IPS-18c (cell line): ENCODE measurements at regions not wholly inside any gene's neighbourhood (a gene's known extent, or its start where the extent isn't known, plus 50 kb on each side); places are given as distances from the start of the nearest gene placed in this dataset.
A peak's percentile ranks its signal among the peaks of the same experiment; 100 is the strongest.
"Not testable (repeated sequence)": the region's sequence is repeated elsewhere in the genome, so short reads cannot be mapped to it uniquely, and the experiment has no call there.

Source experiments
- H3K4me3 ChIP-seq: 2 replicates; pipeline ENCODE4 v1.7.0; 2013; ENCODE audit warnings: low read depth, mild to moderate bottlenecking, low read length, moderate library complexity; ENCODE audit not compliant: insufficient read depth
- H3K9me3 ChIP-seq: one replicate; pipeline ENCODE4 v1.6.1; 2013; ENCODE audit warnings: mild to moderate bottlenecking, low read length, moderate library complexity; ENCODE audit not compliant: control insufficient read depth, insufficient read depth

DNA sequence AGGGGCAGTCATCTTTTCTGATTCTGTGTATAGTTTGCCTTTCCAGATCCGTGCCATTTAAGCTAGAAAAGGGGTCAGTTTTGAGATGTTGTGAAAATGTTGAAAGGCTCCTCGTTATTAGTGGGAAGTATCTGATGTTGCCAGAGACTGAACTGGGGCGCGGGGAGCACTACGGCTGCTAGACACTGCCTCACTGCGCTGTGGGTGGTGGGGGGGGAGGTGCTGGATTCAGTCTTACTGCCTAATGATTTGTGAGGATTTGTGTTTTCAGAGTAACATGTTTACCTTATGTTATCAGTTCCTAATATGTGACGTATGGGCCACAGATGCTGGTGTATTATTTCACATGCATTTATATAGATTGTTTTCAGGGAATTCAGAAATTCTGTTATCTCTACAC, 53.3 kb upstream of the APOD start:
- not testable (repeated sequence) for H3K9me3 ChIP-seq

DNA sequence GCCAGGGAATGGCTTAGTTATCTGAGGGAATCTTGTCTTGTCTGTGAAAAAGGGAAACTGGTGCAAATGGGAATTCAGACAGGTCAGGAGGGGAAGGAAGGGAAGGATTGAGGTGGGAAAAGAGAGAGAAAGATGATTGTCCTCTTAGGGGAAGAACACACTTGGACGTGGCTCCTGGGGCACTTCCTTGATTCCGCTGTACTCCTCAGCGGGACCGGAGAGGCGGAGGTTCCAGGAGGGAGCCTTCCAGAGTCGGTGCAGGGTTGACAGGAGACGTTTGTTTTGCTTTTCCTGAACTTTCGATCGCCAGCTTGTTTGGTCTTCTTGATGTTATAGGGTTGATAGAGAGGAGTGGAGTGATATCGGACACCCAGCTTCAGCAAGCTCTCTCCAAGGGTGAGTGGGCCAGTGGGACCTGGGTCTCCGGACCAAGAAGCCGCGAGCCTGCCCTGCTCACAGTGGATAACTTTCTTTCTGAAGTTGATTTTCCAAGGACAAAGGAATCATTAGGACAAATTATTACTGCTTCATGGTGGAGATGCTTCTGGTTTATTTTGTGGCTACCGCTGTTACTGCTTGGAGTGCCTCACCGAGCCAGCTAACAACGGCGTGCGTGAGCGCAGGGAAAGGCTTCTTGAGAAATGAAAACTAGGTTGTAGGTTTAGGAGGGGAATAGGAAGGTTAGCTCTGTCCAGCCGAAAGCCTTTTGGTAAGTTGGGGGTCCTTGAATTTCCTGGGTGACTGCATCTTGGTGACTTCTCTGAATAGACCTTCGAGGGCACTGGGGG, 52.4 kb upstream of the APOD start:
- H3K9me3 ChIP-seq, result not testable (repeated sequence)
- peak overlapping the region; percentile 20; the same call in 1 of the 2 replicates for H3K4me3 ChIP-seq

More for the DNA sequence above, 53.3 kb upstream of the APOD start:
- not testable (repeated sequence) for H3K4me3 ChIP-seq

DNA sequence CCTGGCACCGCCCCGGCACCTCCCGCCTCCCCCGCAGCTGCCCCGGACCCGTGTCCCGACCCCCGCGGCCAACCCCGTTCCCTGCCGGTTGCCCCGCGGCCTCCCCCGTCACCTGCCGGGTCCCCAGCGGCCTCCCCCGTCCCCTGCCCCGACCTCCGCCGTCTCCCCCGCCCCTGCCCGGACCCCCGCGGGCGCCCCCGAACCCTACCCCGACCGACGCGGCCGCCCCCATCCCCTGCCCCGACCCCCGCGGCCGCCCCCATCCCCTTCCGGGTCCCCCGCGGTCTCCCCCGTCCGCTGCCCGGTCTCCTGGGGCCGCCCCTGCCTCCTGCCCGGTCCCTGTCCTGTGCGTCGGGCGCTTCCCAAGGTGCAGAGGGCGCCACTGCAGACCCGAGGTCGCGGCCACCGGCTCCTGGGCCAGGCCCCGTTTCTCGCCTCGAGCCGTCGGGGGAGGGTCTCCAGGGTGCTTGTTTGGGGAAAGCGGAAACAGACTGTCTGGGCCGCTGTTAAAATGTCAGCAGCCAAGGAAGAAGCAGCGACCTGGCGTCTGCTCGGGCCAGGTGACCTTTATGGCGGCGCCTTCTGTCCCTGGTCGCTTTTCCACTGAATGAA, 51.6 kb upstream of the APOD start:
- not testable (repeated sequence) for H3K4me3 ChIP-seq

DNA sequence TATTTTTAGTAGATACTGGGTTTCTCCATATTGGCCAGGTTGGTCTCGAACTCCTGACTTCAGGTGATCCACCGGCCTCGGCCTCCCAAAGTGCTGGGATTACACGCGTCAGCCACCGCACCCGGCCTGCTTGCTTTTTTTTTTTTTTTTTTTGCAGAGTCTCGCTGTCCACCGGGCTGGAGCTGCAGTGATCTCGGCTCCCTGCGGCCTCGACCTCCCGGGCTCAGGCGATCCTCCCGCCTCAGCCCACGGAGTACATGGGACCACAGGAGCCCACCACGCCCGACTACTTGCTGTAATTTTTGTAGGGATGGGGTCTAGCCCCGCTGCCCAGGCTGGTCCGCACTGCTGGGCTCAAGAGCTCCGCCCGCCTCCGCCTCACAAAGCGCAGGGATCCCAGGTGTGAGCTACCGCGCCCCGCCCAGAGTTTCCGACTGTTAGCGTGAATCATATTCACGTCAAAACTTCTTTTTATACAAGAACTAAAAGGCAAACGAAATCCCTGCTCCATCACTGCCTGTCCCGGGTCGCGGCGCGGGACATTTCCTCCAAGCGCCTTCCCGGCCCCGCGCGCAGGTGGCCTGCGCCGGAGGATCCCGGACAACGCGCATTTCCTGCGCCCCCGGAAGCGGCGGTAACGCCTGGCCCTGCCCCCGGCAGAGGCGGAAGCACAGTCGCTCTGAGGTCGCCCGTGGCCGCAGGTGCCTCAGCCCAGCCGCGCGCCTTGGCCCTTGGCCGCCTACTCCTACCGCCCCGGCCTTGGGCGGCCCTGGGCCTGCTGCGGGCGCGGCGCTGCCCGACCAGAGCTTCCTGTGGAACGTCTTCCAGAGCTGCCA, 50.9 kb upstream of the APOD start:
- not testable (repeated sequence) for H3K9me3 ChIP-seq
- H3K4me3 ChIP-seq, result peak overlapping the region; percentile 43; the same call in 1 of the 2 replicates

More for the DNA sequence above, 51.6 kb upstream of the APOD start:
- not testable (repeated sequence) for H3K9me3 ChIP-seq
